SK-N-SH (cell line): ENCODE measurements at regions not wholly inside any gene's neighbourhood (a gene's known extent, or its start where the extent isn't known, plus 50 kb on each side); places are given as distances from the start of the nearest gene placed in this dataset.

ENCODE experiments used
- CTCF ChIA-PET: fragments of 300-600, 350-600 bp; formaldehyde crosslinking; extraction: SDS; loops from one replicate; lab custom pipeline; 2021; lab: Yijun Ruan, JAX
- POLR2A ChIA-PET: fragments of 350-600 bp; sonication (Branson Sonifier 250); formaldehyde crosslinking; extraction: SDS; loops from one replicate; lab custom pipeline; 2020; ENCODE audit warnings: antibody characterized with exemption, inconsistent platforms; lab: Yijun Ruan, JAX
- DNase-seq: peaks from one replicate; pipeline ENCODE4 v3.0.0; 2012
- H2AFZ ChIP-seq: fragments of 200-600 bp; sonication (generic); 2 replicates; pipeline ENCODE4 v1.8.1; 2016; ENCODE audit warnings: antibody characterized with exemption, mild to moderate bottlenecking, low read depth
- H3F3A ChIP-seq: fragments of 200-600 bp; sonication (generic); replicated peaks from 2 replicates; pipeline ENCODE3; 2016; ENCODE audit warnings: antibody characterized with exemption, mild to moderate bottlenecking; ENCODE audit not compliant: insufficient read depth
- H3K27ac ChIP-seq, 2 experiments: fragments of 200-500 bp in 1 of 2; fragments of 200-600 bp in 1 of 2; sonication (Bioruptor generic) in 1 of 2; sonication (generic), shearing (Covaris generic) in 1 of 2; 2 replicates each; pipeline versions ENCODE4 v1.5.1 to v1.6.1; 2014 to 2016; ENCODE audit warnings: low read depth in 2 of 2, inconsistent platforms in 1 of 2, low read length in 1 of 2, mild to moderate bottlenecking in 1 of 2, mixed read lengths in 1 of 2
- H3K27me3 ChIP-seq: fragments of 200-600 bp; sonication (generic), shearing (Covaris generic); 2 replicates; pipeline ENCODE4 v1.6.1; 2016; ENCODE audit warnings: mixed run types; ENCODE audit not compliant: insufficient read depth
- H3K36me3 ChIP-seq, 2 experiments: fragments of 200-500 bp in 1 of 2; fragments of 200-600 bp in 1 of 2; sonication (Bioruptor generic) in 1 of 2; sonication (generic) in 1 of 2; replicated peaks in 1 of 2; 2 replicates each; pipeline versions ENCODE3 to v1.5.1; 2014 to 2016; ENCODE audit warnings: low read length in 1 of 2, mild to moderate bottlenecking in 1 of 2; ENCODE audit not compliant: insufficient read depth in 2 of 2, control insufficient read depth in 1 of 2
- H3K4me1 ChIP-seq, 2 experiments: fragments of 200-500 bp in 1 of 2; fragments of 200-600 bp in 1 of 2; sonication (Bioruptor generic) in 1 of 2; sonication (generic), shearing (Covaris generic) in 1 of 2; 2 replicates each; pipeline versions ENCODE4 v1.5.1 to v1.6.1; 2014 to 2016; ENCODE audit warnings: low read depth in 1 of 2, low read length in 1 of 2, mixed run types in 1 of 2; ENCODE audit not compliant: insufficient read depth in 2 of 2, control insufficient read depth in 1 of 2
- H3K4me2 ChIP-seq: fragments of 200-600 bp; sonication (generic), shearing (Covaris generic); 2 replicates; pipeline ENCODE4 v1.6.1; 2017; ENCODE audit warnings: mixed run types
- H3K4me3 ChIP-seq, 2 experiments: fragments of 200-500 bp in 1 of 2; fragments of 200-600 bp in 1 of 2; sonication (Bioruptor generic) in 1 of 2; sonication (generic), shearing (Covaris generic) in 1 of 2; 2 replicates each; pipeline versions ENCODE4 v1.5.1 to v1.8.1; 2014 to 2016; ENCODE audit warnings: low read depth in 2 of 2, inconsistent platforms in 1 of 2, low read length in 1 of 2, mild to moderate bottlenecking in 1 of 2, mixed read lengths in 1 of 2, moderate library complexity in 1 of 2
- H3K79me2 ChIP-seq: fragments of 200-600 bp; sonication (generic); 2 replicates; pipeline ENCODE4 v1.8.1; 2017; ENCODE audit warnings: mild to moderate bottlenecking; ENCODE audit not compliant: insufficient read depth
- H3K9ac ChIP-seq: fragments of 200-600 bp; sonication (generic); 2 replicates; pipeline ENCODE4 v1.6.1; 2017; ENCODE audit warnings: mixed run types
- H3K9me2 ChIP-seq: fragments of 200-600 bp; sonication (generic); 2 replicates; pipeline ENCODE4 v1.6.1; 2017; ENCODE audit warnings: mixed run types
- H3K9me3 ChIP-seq: fragments of 200-600 bp; sonication (generic); 2 replicates; pipeline ENCODE4 v1.6.1; 2017; ENCODE audit warnings: mixed run types, mild to moderate bottlenecking, moderate library complexity
- H4K20me1 ChIP-seq: fragments of 200-600 bp; sonication (generic); 2 replicates; pipeline ENCODE4 v1.6.1; 2017; ENCODE audit warnings: mild to moderate bottlenecking, mixed run types; ENCODE audit not compliant: insufficient read depth
- CHD2 ChIP-seq: fragments of 150-350 bp; IDR thresholded peaks from 2 replicates; pipeline ENCODE4 v1.6.1; 2018; ENCODE audit warnings: low read length; ENCODE audit not compliant: partially characterized antibody
- CTCF ChIP-seq: fragments of 200-600 bp; sonication (generic); IDR thresholded peaks from 2 replicates; pipeline ENCODE4 v1.6.1; 2017; ENCODE audit warnings: antibody characterized with exemption, mild to moderate bottlenecking, moderate library complexity
- ELF1 ChIP-seq: IDR thresholded peaks from 2 replicates; pipeline ENCODE4 v1.4.0; 2012
- EP300 ChIP-seq, 2 experiments: IDR thresholded peaks; 2 replicates each; pipeline versions ENCODE4 v1.4.0 to v1.6.1; 2012; ENCODE audit warnings: borderline replicate concordance in 1 of 2, low read depth in 1 of 2, low read length in 1 of 2
- EZH2phosphoT487 ChIP-seq: fragments of 200-600 bp; sonication (generic); IDR thresholded peaks from 2 replicates; pipeline ENCODE4 v1.6.1; 2017; ENCODE audit warnings: low read depth, mixed run types, mild to moderate bottlenecking, antibody characterized with exemption, moderate library complexity, borderline replicate concordance
- FOSL2 ChIP-seq: IDR thresholded peaks from 2 replicates; pipeline ENCODE4 v1.4.0; 2012; ENCODE audit warnings: low read depth, mild to moderate bottlenecking, moderate library complexity, borderline replicate concordance
- GABPA ChIP-seq: IDR thresholded peaks from 2 replicates; pipeline ENCODE4 v1.4.0; 2012; ENCODE audit warnings: low read depth, mild to moderate bottlenecking
- GATA2 ChIP-seq: sonication (generic); formaldehyde crosslinking; IDR thresholded peaks from 2 replicates; pipeline ENCODE4 v1.5.0; 2020; ENCODE audit warnings: mild to moderate bottlenecking, missing genetic modification reagents
- MEF2A ChIP-seq: IDR thresholded peaks from 2 replicates; pipeline ENCODE4 v1.4.0; 2012; ENCODE audit warnings: low read depth, borderline replicate concordance
- NFIC ChIP-seq: IDR thresholded peaks from 2 replicates; pipeline ENCODE4 v1.4.0; 2012; ENCODE audit warnings: borderline replicate concordance
- PBX3 ChIP-seq: IDR thresholded peaks from 2 replicates; pipeline ENCODE4; 2012
- POLR2AphosphoS5 ChIP-seq: IDR thresholded peaks from 2 replicates; pipeline ENCODE4 v1.6.1; 2012; ENCODE audit warnings: low read depth, low read length
- RAD21 ChIP-seq: IDR thresholded peaks from 2 replicates; pipeline ENCODE4 v1.6.1; 2012; ENCODE audit warnings: mild to moderate bottlenecking, low read length
- RFX5 ChIP-seq: IDR thresholded peaks from 2 replicates; pipeline ENCODE4 v1.6.1; 2012; ENCODE audit warnings: mild to moderate bottlenecking, improper control_type of control experiment, low read length
- SMC3 ChIP-seq: IDR thresholded peaks from 2 replicates; pipeline ENCODE4 v1.6.1; 2012; ENCODE audit warnings: low read depth, low read length, improper control_type of control experiment
- TAF1 ChIP-seq: IDR thresholded peaks from 2 replicates; pipeline ENCODE4 v1.6.1; 2012; ENCODE audit warnings: low read depth, mild to moderate bottlenecking, low read length, moderate library complexity, borderline replicate concordance
- TCF12 ChIP-seq: IDR thresholded peaks from 2 replicates; pipeline ENCODE4 v1.4.0; 2012
- TEAD4 ChIP-seq: IDR thresholded peaks from 2 replicates; pipeline ENCODE4 v1.4.0; 2012; ENCODE audit warnings: mild to moderate bottlenecking, borderline replicate concordance; ENCODE audit not compliant: insufficient read depth
- USF1 ChIP-seq: IDR thresholded peaks from 2 replicates; pipeline ENCODE4 v1.4.0; 2012; ENCODE audit warnings: low read depth, borderline replicate concordance
- USF2 ChIP-seq: fragments of 150-350 bp; IDR thresholded peaks from 2 replicates; pipeline ENCODE4 v1.6.1; 2017; ENCODE audit warnings: antibody characterized with exemption, low read length, low read depth, borderline replicate concordance
- WGBS: methylation state at CpG from one replicate; pipeline ENCODE4 v1.1.6; 2017; ENCODE audit warnings: low lambda C conversion rate; 5-methylcytosine and 5-hydroxymethylcytosine counted together

GRCh38 chr2:45205480-45205879, 196.2 kb upstream of the SIX2 start:
- H3K4me3 ChIP-seq, result no peak overlapping the region
- no peaks in the 10 kb centered on the region for H3K9me3 ChIP-seq
- 82% methylated on average over 4 of the region's 4 CpGs for WGBS
- H3K9me2 ChIP-seq, result no peaks in the 10 kb centered on the region
- CTCF ChIA-PET, result no interaction called here
- POLR2A ChIA-PET, result no interaction called here
- no peak overlapping the region for H3K9ac ChIP-seq
- H3K4me2 ChIP-seq, result no peak overlapping the region
- no peak overlapping the region for H2AFZ ChIP-seq
- H3F3A ChIP-seq, result no peaks in the 10 kb centered on the region
- H3K79me2 ChIP-seq, result no peaks in the 10 kb centered on the region
- no peak overlapping the region for H3K27ac ChIP-seq
- no peak for TF ChIP-seq CHD2
- TF ChIP-seq PBX3, result no peak
- no peak for TF ChIP-seq EP300 (IDR thresholded peaks at IDR 0.05; ENCODE audit: borderline replicate concordance in 1 of 2, low read depth in 1 of 2, low read length in 1 of 2)
- no peak for TF ChIP-seq GABPA
- TF ChIP-seq USF1, result no peak
- TF ChIP-seq TEAD4, result no peak
- TF ChIP-seq RFX5, result no peak
- DNase-seq, result no peak
- no peaks in the 10 kb centered on the region; a peak in 1 of 4 replicates for H3K4me1 ChIP-seq
- H3K36me3 ChIP-seq, result no peaks in the 10 kb centered on the region
- no peaks in the 10 kb centered on the region for H3K27me3 ChIP-seq
- H4K20me1 ChIP-seq, result no peaks in the 10 kb centered on the region

GRCh38 chr2:45203400-45203799, 194.1 kb upstream of the SIX2 start:
- POLR2A ChIA-PET, result no interaction called here
- no peaks in the 10 kb centered on the region; the same call in 1 of the 2 replicates for H3K9me3 ChIP-seq
- DNase-seq, result no peak
- H3K4me3 ChIP-seq, result no peak overlapping the region
- no peaks in the 10 kb centered on the region for H3K36me3 ChIP-seq
- no peaks in the 10 kb centered on the region for H4K20me1 ChIP-seq
- H3K79me2 ChIP-seq, result no peaks in the 10 kb centered on the region
- no peak overlapping the region for H2AFZ ChIP-seq
- no peak overlapping the region for H3K27ac ChIP-seq
- no peaks in the 10 kb centered on the region for H3K27me3 ChIP-seq
- TF ChIP-seq FOSL2, result no peak
- TF ChIP-seq EZH2phosphoT487, result no peak
- TF ChIP-seq TEAD4, result no peak
- TF ChIP-seq TAF1, result no peak
- no peak for TF ChIP-seq PBX3
- TF ChIP-seq SMC3, result no peak
- TF ChIP-seq GATA2 (CRISPR knock-in tag), result no peak
- no peak for TF ChIP-seq CTCF
- no peak for TF ChIP-seq ELF1
- TF ChIP-seq NFIC, result no peak
- TF ChIP-seq MEF2A, result no peak
- no peak for TF ChIP-seq USF2
- no peak for TF ChIP-seq RAD21
- no peak for TF ChIP-seq POLR2AphosphoS5
- no peak for TF ChIP-seq EP300 (IDR thresholded peaks at IDR 0.05; ENCODE audit: borderline replicate concordance in 1 of 2, low read depth in 1 of 2, low read length in 1 of 2)
- no peak for TF ChIP-seq TCF12
- no peaks in the 10 kb centered on the region for H3K9me2 ChIP-seq
- H3K9ac ChIP-seq, result no peak overlapping the region
- CTCF ChIA-PET, result no interaction called here
- H3K4me2 ChIP-seq, result no peak overlapping the region
- H3F3A ChIP-seq, result no peaks in the 10 kb centered on the region
- no peaks in the 10 kb centered on the region; a peak in 1 of 4 replicates for H3K4me1 ChIP-seq
